ENCODE measurements at regions not wholly inside any gene's neighbourhood (a gene's known extent, or its start where the extent isn't known, plus 50 kb on each side); places are given as distances from the start of the nearest gene placed in this dataset.

DNA sequence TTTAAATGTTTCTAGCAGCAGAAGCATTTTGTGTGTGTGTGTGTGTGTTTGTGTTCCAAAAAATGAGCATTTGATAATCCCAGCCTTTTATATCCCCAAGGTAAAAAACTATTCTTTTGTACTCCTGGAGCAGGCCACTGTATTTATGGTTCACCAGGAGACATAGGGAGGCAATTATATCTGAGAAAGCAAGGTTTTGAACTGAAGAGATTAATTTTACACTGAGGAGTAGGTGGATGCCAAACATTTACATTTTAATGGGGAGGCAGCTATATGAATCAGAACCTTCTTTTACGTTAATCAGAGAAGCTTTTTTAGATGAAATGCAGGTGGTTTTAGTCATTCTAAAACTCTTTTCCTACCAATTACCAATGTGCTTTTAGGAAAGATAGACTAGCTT, 1374.0 kb upstream of the TENM4 start:
- DNase-seq (ENCODE audit: low read depth, low spot score), result no peak

GRCh38 chr11:80810695-80811094, 1369.9 kb upstream of the TENM4 start:
- DNase-seq (ENCODE audit: low read depth, low spot score), result no peak

- no peak for DNase-seq (ENCODE audit: low read depth, low spot score)
These were observed 1357.3 kb upstream of the TENM4 start for GRCh38 chr11:80798174-80798573.

GRCh38 chr11:80783561-80783960, 1342.7 kb upstream of the TENM4 start:
- no peak for DNase-seq (ENCODE audit: low read depth, low spot score)

GRCh38 chr11:80782135-80782885, 1341.5 kb upstream of the TENM4 start:
- no peak for DNase-seq (ENCODE audit: low read depth, low spot score)

- no peak for DNase-seq (ENCODE audit: low read depth, low spot score)
These were observed 1339.2 kb upstream of the TENM4 start for GRCh38 chr11:80779905-80780605.

- DNase-seq (ENCODE audit: low read depth, low spot score), result no peak
These were observed 1338.1 kb upstream of the TENM4 start for GRCh38 chr11:80778941-80779340.

DNA sequence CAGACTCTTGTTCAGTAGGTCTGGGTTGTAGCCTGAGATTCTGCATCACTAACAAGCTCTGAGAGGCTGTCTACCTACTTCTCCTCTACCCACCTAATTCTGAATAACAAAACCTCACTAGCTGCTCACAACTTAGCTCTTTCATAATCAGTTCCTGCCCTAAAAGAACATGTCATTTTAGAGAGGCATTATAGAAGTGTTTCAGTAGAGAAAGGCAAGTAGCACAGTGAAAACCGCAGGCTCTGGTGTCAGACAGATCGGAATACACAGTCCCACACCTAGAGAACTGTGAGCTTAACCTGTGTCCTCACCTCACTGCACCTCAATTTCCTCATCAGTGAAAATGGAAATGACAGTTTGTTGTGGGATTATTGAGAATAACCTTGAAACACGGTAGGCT, 1337.6 kb upstream of the TENM4 start:
- DNase-seq (ENCODE audit: low read depth, low spot score), result no peak

- DNase-seq (ENCODE audit: low read depth, low spot score), result no peak
These were observed 1333.1 kb upstream of the TENM4 start for GRCh38 chr11:80773919-80774318.

DNA sequence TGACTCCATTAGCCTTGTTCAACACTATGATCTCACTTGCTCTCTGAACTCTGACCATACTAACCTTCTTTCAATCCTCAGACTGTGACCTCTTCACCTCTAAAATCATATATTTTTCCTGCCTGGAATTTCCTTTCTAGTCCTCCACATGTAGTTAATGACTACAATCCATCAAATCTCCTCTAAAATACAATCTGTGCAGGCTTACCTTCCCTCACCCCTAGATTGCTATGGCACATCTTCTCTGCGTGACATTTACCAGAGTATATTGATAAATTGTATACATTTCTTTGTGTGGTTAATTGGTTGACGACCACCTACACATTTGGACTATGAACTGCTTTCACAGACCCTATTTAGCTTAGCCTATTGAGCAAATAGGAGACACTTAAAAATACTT, 1330.2 kb upstream of the TENM4 start:
- no peak for DNase-seq (ENCODE audit: low read depth, low spot score)

DNA sequence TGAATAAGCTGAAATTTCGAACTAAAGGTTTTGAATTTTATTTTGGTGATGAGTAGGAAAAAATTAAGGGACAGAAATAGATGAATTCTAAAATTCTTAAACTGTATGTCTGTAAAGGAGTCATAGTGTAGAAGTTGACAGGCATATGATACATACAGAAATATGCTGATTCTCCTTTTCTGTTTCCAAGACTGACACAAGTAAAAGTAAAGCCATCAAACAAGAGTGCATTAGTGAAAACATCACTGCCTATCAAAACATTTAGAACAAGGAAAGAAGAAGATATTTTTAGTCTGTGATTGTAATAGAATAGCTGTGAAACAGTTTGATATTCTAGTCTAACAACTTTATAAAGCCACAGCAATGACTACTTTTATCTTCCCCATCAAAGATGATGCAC, 1318.0 kb upstream of the TENM4 start:
- DNase-seq (ENCODE audit: low read depth, low spot score), result no peak

- DNase-seq (ENCODE audit: low read depth, low spot score), result no peak
These were observed 1307.5 kb upstream of the TENM4 start for GRCh38 chr11:80748207-80748925.

GRCh38 chr11:80746300-80746699, 1305.5 kb upstream of the TENM4 start:
- DNase-seq (ENCODE audit: low read depth, low spot score), result no peak

- DNase-seq (ENCODE audit: low read depth, low spot score), result no peak
These were observed 1304.6 kb upstream of the TENM4 start for GRCh38 chr11:80745416-80745815.

GRCh38 chr11:80733790-80734189, 1293.0 kb upstream of the TENM4 start:
- no peak for DNase-seq (ENCODE audit: low read depth, low spot score)

DNA sequence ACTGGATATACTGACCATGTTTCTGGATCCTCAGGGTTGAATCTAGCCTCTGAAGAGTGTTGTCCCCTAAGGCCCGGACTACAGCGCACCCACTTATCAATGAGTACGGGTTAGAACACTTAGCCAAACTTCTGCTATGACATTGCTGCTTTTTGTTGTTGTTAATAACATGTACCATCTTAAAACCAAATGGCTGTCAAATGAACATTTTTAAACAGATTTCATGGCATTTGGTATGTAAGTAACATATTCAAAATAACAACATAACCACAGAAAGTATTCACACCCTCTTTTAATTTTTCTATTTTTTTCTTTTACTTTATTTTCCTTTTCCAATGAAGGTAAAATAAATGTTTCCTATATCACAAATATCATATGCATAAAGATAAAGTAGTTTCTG, 1292.5 kb upstream of the TENM4 start:
- no peak for DNase-seq (ENCODE audit: low read depth, low spot score)

DNA sequence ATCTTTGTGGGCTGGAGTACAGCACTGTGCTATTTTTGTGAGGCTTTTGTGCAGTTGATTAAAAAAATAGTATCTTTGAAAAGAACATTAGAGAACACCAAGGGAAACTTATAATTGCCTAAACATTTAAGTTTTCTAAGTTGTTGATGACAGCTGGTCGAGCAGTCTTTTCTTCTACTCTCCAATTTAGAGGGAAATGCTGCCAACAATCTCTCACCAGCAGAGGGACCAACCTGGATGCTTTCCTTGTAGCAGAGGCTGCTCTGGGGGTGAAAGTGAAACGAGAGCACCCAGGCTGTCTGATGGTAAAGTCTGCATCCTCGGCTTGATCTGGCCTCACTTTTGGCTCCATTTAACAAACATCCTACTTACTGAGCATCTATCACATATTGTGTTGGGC, 1286.5 kb upstream of the TENM4 start:
- DNase-seq (ENCODE audit: low read depth, low spot score), result no peak

- DNase-seq (ENCODE audit: low read depth, low spot score), result no peak
These were observed 1285.4 kb upstream of the TENM4 start for GRCh38 chr11:80726236-80726635.

DNA sequence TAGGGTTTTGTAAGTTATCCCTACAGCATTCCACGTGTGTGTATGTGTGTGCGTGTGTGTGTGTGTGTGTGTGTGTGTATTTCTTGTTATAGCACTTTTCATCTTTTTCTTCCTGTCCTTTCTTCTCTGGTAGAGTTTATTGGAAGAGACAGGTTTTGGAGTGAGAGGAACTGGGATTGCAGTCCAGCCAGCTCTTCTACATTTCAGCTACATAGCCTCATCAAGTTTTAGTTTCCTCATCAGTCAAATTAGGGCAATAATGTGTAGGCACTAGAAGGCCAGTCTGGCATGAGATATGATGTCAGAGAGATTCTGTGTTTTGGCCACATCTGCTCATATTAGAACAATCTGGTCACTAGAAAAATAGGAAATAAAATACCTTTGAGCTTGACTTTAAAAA, 1283.5 kb upstream of the TENM4 start:
- DNase-seq (ENCODE audit: low read depth, low spot score), result no peak

GRCh38 chr11:80722629-80723028, 1281.8 kb upstream of the TENM4 start:
- DNase-seq (ENCODE audit: low read depth, low spot score), result no peak

GRCh38 chr11:80720295-80720694, 1279.5 kb upstream of the TENM4 start:
- no peak for DNase-seq (ENCODE audit: low read depth, low spot score)

GRCh38 chr11:80719292-80719646, 1278.4 kb upstream of the TENM4 start:
- DNase-seq (ENCODE audit: low read depth, low spot score), result no peak

All from smooth muscle cell of the brain vasculature (primary cell).